Spleen (tissue), 11 donors: ENCODE measurements at regions not wholly inside any gene's neighbourhood (a gene's known extent, or its start where the extent isn't known, plus 50 kb on each side); places are given as distances from the start of the nearest gene placed in this dataset.
"Not testable (repeated sequence)": the region's sequence is repeated elsewhere in the genome, so short reads cannot be mapped to it uniquely, and the experiment has no call there.

ENCODE experiments used
- DNase-seq: peaks from one replicate; pipeline ENCODE4 v3.0.0-alpha.2; 2020
- H3K27ac ChIP-seq, 8 donors: fragments of 200-600 bp; sonication (generic) in 7 of 8; 1 replicate in 4 of 8; 2 replicates in 4 of 8; pipeline versions ENCODE4 v1.5.0 to v1.8.0; 2016 to 2021; ENCODE audit warnings: inconsistent platforms in 4 of 8, mild to moderate bottlenecking in 4 of 8, moderate library complexity in 1 of 8
- H3K27me3 ChIP-seq, 7 donors: fragments of 200-600 bp; sonication (generic) in 6 of 7; replicated peaks in 1 of 7; 1 replicate in 4 of 7; 2 replicates in 3 of 7; pipeline versions ENCODE4 v1.5.0 to v1.8.0; 2016 to 2021; ENCODE audit warnings: inconsistent platforms in 3 of 7, mild to moderate bottlenecking in 1 of 7
- H3K36me3 ChIP-seq, 6 donors: fragments of 200-600 bp; sonication (generic) in 5 of 6; 1 replicate in 4 of 6; 2 replicates in 2 of 6; pipeline versions ENCODE4 v1.5.0 to v1.8.0; 2016 to 2021; ENCODE audit warnings: inconsistent platforms in 2 of 6
- H3K4me1 ChIP-seq, 6 donors: fragments of 200-600 bp; sonication (generic) in 5 of 6; 1 replicate in 3 of 6; 2 replicates in 3 of 6; pipeline versions ENCODE4 v1.5.0 to v1.8.0; 2016 to 2021; ENCODE audit warnings: inconsistent platforms in 3 of 6
- H3K4me3 ChIP-seq, 8 donors: fragments of 200-600 bp; sonication (generic) in 7 of 8; 1 replicate in 4 of 8; 2 replicates in 4 of 8; pipeline versions ENCODE4 v1.5.0 to v1.8.0; 2016 to 2021; ENCODE audit warnings: inconsistent platforms in 4 of 8, mild to moderate bottlenecking in 4 of 8, moderate library complexity in 2 of 8
- H3K9me3 ChIP-seq, 8 donors: fragments of 200-600 bp; sonication (generic) in 7 of 8; 1 replicate in 4 of 8; 2 replicates in 4 of 8; pipeline versions ENCODE4 v1.5.0 to v1.8.0; 2016 to 2021; ENCODE audit warnings: inconsistent platforms in 4 of 8
- POLR2A ChIP-seq, 3 donors: fragments of 450-650 bp; IDR thresholded peaks; one replicate each; pipeline ENCODE4 v1.5.1; 2017; ENCODE audit warnings: antibody characterized with exemption in 3 of 3, mild to moderate bottlenecking in 1 of 3
- POLR2AphosphoS5 ChIP-seq, 3 donors: sonication (generic); formaldehyde crosslinking; IDR thresholded peaks; one replicate each; pipeline ENCODE4 v1.5.1; 2017; ENCODE audit warnings: antibody characterized with exemption in 3 of 3
- WGBS, 5 donors: extraction: QIAGEN DNeasy Blood & Tissue Kit in 3 of 5; methylation state at CpG; one replicate each; pipeline versions ENCODE4 v1.1.5 to v1.1.7; 2013 to 2018; 5-methylcytosine and 5-hydroxymethylcytosine counted together
- intact Hi-C: fragments of 100-400 bp; cut with DNase I; formaldehyde crosslinking; loops from one replicate; pipeline ENCODE4 v1.15.0; 2023; ENCODE audit warnings: low total_unique reads
- TF ChIP-seq, protein P1 (sequence below), 11 experiments: fragments of 200-600 bp in 7 of 11; fragments of 450-650 bp in 4 of 11; sonication (generic) in 4 of 11; IDR thresholded peaks in 8 of 11; conservative IDR thresholded peaks in 3 of 11; 1 replicate in 7 of 11; 2 replicates in 4 of 11; pipeline versions ENCODE4 v1.4.0 to v1.8.0; 2016 to 2021; ENCODE audit warnings: antibody characterized with exemption in 11 of 11, inconsistent platforms in 4 of 11, mild to moderate bottlenecking in 1 of 11
- donor health status: healthy with polysubstance abuse.
- donor health status: DM: no; HTN: no; CAD: no; lungs with moderate emphysema.
- donor health status: DM: no; HTN: no; CAD: no.
- donor health status: Bipolar disorder and iron deficiency.
- donor health status: healthy.
- donor health status: DM: no; HTN: no; CAD: no.
- donor health status: DM: yes; HTN: yes; CAD: no.

DNA sequence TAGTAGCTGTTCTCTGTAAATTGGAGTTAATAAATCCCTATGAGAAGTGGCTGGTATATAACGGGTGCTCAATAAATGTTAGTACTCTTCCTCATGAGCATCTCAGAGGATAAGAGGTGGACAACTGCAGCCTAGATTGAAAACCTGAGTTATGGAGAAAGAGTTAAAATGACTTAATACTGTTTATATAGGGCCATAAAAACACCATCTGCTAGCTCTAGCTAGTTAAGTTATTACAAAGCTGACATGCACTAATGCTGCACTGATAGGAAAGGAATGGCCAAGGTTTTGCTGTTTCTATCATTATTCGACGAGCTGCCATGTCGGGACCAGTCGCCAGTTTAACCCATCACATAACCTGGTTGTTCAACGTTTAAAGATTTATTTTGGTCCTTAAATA is 72.0 kb upstream of the SEL1L start:
- no peak for TF ChIP-seq POLR2AphosphoS5 (IDR thresholded peaks at IDR 0.05)
- TF ChIP-seq POLR2A (IDR thresholded peaks at IDR 0.05), result no peak
- TF ChIP-seq, protein P1, sequence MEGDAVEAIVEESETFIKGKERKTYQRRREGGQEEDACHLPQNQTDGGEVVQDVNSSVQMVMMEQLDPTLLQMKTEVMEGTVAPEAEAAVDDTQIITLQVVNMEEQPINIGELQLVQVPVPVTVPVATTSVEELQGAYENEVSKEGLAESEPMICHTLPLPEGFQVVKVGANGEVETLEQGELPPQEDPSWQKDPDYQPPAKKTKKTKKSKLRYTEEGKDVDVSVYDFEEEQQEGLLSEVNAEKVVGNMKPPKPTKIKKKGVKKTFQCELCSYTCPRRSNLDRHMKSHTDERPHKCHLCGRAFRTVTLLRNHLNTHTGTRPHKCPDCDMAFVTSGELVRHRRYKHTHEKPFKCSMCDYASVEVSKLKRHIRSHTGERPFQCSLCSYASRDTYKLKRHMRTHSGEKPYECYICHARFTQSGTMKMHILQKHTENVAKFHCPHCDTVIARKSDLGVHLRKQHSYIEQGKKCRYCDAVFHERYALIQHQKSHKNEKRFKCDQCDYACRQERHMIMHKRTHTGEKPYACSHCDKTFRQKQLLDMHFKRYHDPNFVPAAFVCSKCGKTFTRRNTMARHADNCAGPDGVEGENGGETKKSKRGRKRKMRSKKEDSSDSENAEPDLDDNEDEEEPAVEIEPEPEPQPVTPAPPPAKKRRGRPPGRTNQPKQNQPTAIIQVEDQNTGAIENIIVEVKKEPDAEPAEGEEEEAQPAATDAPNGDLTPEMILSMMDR (IDR thresholded peaks at IDR 0.05 in 8 of 11, conservative IDR thresholded peaks at IDR 0.05 in 3 of 11), result no peak
- H3K27me3 ChIP-seq, result peaks cover 0 to 16% (median 0%) of the 10 kb centered on the region in 7 donors
- WGBS, 5 donors, result 71 to 86% (median 81%) methylated on average over 6 of the region's 6 CpGs
- no peak overlapping the region for H3K27ac ChIP-seq
- DNase-seq, result no peak
- no peaks in the 10 kb centered on the region for H3K4me1 ChIP-seq
- H3K36me3 ChIP-seq, result no peaks in the 10 kb centered on the region
- no peaks in the 10 kb centered on the region for H3K9me3 ChIP-seq
- intact Hi-C loops, result no loop called here
- no peak overlapping the region for H3K4me3 ChIP-seq

DNA sequence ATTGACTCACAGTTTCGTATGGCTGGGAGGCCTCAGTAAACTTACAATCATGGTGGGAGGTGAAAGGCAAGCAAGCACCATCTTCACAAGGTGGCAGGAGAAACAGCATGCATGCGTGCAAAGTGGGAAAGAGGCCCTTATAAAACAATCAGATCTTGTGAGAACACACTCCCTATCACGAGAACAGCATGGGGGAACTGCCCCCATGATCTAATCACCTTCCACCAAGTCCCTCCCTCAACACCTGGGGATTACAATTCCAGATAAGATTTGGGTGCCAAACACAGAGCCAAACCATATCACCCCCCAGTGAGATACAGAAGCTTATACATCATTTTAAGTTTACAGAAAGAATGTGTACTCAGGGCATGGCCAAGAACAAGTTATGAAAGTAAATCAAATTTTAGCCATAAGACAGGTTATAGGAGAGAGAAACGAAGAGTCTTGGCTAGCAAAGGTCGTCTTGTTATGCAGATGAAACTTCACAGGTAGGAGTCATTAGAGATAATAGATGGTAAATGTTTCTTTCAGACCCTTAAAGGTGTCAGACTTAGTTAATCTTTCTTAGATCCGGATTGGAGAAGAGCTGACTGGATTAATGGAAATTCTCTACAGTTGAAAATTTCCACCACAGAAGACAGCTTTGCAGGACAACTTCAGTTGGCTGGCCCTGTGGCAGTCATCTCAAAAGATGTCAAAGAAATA is 79.8 kb upstream of the SEL1L start:
- H3K4me1 ChIP-seq, result no peaks in the 10 kb centered on the region
- peaks cover 0 to under 1% (median 0%) of the 10 kb centered on the region in 7 donors for H3K27me3 ChIP-seq
- intact Hi-C loops, result no loop called here
- H3K9me3 ChIP-seq, result no peaks in the 10 kb centered on the region
- H3K36me3 ChIP-seq, result no peaks in the 10 kb centered on the region
- DNase-seq, result no peak
- no peak overlapping the region for H3K27ac ChIP-seq
- H3K4me3 ChIP-seq, result no peak overlapping the region
- TF ChIP-seq POLR2AphosphoS5 (IDR thresholded peaks at IDR 0.05), result no peak
- no peak for TF ChIP-seq POLR2A (IDR thresholded peaks at IDR 0.05)
- TF ChIP-seq, protein P1 (IDR thresholded peaks at IDR 0.05 in 8 of 11, conservative IDR thresholded peaks at IDR 0.05 in 3 of 11), result no peak
- WGBS, 5 donors, result 52 to 71% (median 67%) methylated on average over 6 of the region's 6 CpGs

DNA sequence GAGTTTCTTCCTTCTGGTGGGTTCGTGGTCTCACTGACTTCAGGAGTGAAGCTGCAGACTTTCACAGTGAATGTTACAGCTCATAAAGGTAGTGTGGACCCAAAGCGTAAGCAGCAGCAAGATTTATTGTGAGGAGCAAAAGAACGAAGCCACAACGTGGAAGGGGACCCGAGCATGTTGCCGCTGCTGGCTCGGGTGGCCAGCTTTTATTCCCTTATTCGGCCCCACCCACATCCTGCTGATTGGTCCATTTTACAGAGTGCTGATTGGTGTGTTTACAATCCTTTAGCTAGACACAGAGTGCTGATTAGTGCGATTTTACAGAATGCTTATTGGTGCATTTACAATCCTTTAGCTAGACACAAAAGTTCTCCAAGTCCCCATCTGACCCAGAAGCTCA is 80.6 kb upstream of the SEL1L start:
- H3K4me1 ChIP-seq, H3K36me3 ChIP-seq, H3K9me3 ChIP-seq, DNase-seq, H3K4me3 ChIP-seq, H3K27ac ChIP-seq, H3K27me3 ChIP-seq, intact Hi-C loops: not testable (repeated sequence)
- 86 to 90% (median 87%) methylated on average over 9 of the region's 9 CpGs for WGBS, 5 donors

DNA sequence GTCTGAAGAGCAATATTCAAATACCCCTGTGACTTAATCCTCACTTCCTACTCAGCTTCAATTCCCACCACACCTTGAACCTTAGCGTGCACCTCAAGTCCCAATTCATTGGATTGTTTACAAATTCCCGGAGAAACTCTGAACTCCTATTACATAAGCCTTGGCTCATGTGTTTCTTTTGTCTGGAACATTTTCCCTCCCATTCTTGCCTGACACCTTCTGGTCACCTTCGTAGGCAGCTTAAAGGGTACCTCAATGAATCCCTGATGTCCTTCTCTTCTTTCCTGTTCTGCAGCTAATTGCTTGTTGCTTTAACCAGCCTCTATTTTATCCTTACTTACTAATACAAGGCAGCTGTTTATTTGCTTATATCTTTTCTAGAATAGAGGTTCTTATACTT is 85.0 kb upstream of the SEL1L start:
- Histone ChIP-seq H3K9me3 (no peaks in the 10 kb centered on the region), H3K4me3 (no peak overlapping the region), H3K27ac (no peak overlapping the region), H3K4me1 (no peaks in the 10 kb centered on the region), H3K36me3 (no peaks in the 10 kb centered on the region), H3K27me3 (peaks cover 0 to 1% (median 0%) of the 10 kb centered on the region in 7 donors)
- intact Hi-C loops, result no loop called here
- TF ChIP-seq POLR2A (IDR thresholded peaks at IDR 0.05), result no peak
- TF ChIP-seq POLR2AphosphoS5 (IDR thresholded peaks at IDR 0.05), result no peak
- TF ChIP-seq, protein P1 (IDR thresholded peaks at IDR 0.05 in 8 of 11, conservative IDR thresholded peaks at IDR 0.05 in 3 of 11), result no peak
- DNase-seq, result no peak
- WGBS, 5 donors, result 80 to 90% (median 82%) methylated on average over 3 of the region's 3 CpGs
